Body of pancreas (tissue), 4 donors: ENCODE measurements at regions not wholly inside any gene's neighbourhood (a gene's known extent, or its start where the extent isn't known, plus 50 kb on each side); places are given as distances from the start of the nearest gene placed in this dataset.

Experiments used
- POLR2A ChIP-seq, 3 donors: fragments of 450-650 bp; IDR thresholded peaks; one replicate each; pipeline ENCODE4 v1.6.1; 2016; ENCODE audit warnings: antibody characterized with exemption in 3 of 3, mild to moderate bottlenecking in 2 of 3
- TF ChIP-seq, protein P1 (sequence below), 7 experiments: fragments of 450-650 bp in 4 of 7; fragments of 200-600 bp in 3 of 7; sonication (generic) in 3 of 7; IDR thresholded peaks; one replicate each; pipeline ENCODE4 v1.5.1; 2016 to 2019; ENCODE audit warnings: antibody characterized with exemption in 7 of 7

DNA sequence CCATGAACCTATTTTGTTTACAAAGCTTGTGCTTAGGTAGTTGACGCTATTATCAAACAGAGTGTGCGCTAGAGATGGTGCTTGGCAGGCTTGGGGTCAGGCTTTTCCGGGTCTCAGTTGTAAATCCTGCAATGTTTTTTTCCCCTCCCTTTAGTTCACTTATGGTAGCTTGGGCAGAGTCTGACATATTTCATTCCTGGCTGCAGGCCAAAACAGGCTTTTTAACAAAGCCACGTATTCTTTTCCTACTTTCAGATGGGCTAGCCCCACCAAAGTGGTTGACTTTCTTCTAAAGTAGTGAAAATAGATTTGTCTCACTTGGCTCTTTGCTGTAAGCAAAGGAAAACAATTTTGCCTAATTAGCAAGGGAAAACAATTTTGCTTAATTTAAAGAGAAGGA is 58.0 kb upstream of the FBN2 start:
- TF ChIP-seq, protein P1, sequence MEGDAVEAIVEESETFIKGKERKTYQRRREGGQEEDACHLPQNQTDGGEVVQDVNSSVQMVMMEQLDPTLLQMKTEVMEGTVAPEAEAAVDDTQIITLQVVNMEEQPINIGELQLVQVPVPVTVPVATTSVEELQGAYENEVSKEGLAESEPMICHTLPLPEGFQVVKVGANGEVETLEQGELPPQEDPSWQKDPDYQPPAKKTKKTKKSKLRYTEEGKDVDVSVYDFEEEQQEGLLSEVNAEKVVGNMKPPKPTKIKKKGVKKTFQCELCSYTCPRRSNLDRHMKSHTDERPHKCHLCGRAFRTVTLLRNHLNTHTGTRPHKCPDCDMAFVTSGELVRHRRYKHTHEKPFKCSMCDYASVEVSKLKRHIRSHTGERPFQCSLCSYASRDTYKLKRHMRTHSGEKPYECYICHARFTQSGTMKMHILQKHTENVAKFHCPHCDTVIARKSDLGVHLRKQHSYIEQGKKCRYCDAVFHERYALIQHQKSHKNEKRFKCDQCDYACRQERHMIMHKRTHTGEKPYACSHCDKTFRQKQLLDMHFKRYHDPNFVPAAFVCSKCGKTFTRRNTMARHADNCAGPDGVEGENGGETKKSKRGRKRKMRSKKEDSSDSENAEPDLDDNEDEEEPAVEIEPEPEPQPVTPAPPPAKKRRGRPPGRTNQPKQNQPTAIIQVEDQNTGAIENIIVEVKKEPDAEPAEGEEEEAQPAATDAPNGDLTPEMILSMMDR (IDR thresholded peaks at IDR 0.05), result no peak
- no peak for TF ChIP-seq POLR2A (IDR thresholded peaks at IDR 0.05)
